Stomach (tissue), 4 donors: ENCODE measurements at regions not wholly inside any gene's neighbourhood (a gene's known extent, or its start where the extent isn't known, plus 50 kb on each side); places are given as distances from the start of the nearest gene placed in this dataset.

Source experiments
- CTCF ChIP-seq, 7 experiments: fragments of 450-650 bp in 4 of 7; fragments of 200-600 bp in 3 of 7; sonication (generic) in 3 of 7; IDR thresholded peaks; one replicate each; pipeline ENCODE4 v1.5.1; 2016 to 2019; ENCODE audit warnings: antibody characterized with exemption in 7 of 7, control low read depth in 2 of 7, mild to moderate bottlenecking in 1 of 7
- POLR2A ChIP-seq, 4 donors: fragments of 450-650 bp; IDR thresholded peaks; one replicate each; pipeline ENCODE4 v1.6.1; 2016; ENCODE audit warnings: antibody characterized with exemption in 4 of 4, control low read depth in 2 of 4, mild to moderate bottlenecking in 1 of 4, moderate library complexity in 1 of 4

- TF ChIP-seq CTCF (IDR thresholded peaks at IDR 0.05): no peak
- no peak for TF ChIP-seq POLR2A (IDR thresholded peaks at IDR 0.05)
Measured at GRCh38 chr3:184761976-184762375, 50.0 kb upstream of the VPS8 start.
